ENCODE measurements at regions not wholly inside any gene's neighbourhood (a gene's known extent, or its start where the extent isn't known, plus 50 kb on each side); places are given as distances from the start of the nearest gene placed in this dataset.
A peak's percentile ranks its signal among the peaks of the same experiment; 100 is the strongest.

DNA sequence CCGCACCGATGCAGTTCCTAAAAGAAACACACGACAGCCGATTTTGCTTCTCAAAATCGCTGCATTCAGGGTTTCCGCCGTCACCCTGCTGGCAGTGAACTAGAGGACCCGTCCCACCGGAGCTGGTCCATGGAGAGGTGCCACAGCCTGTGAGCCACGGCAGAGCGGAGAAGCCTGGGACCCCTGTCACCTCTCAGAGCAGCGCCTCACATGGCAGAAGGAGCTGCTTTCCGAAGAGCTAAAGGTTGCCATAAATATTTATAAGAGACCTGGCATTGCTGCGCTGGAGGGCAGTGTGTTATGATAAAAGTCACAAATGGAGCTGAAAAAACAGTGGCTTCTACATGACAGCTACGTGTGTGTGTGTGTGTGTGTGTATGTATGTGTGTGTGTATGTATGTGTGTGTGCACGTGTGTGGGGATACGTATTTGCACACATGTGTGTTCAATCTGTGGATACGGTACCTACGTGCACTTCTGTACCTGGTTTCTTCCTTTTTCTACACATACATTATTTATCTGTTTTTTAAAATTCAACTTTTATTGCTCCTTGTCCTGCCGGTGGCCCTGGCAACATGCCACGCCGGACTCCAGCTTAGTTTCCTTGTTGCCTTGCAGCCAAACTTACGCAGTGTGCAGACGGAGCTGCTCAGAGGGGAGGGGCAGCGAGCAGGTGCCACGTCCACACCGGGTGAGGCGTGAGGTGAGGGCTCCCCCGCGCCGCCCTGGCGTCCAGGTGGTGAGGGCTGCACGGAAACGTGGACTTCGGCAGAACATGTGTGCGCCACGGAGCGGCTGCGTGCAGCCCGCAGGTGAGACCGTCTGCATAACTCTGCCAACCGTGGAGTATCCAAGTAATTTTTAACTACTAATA is 115.2 kb upstream of the PITRM1 start:
- TF ChIP-seq, protein P1, sequence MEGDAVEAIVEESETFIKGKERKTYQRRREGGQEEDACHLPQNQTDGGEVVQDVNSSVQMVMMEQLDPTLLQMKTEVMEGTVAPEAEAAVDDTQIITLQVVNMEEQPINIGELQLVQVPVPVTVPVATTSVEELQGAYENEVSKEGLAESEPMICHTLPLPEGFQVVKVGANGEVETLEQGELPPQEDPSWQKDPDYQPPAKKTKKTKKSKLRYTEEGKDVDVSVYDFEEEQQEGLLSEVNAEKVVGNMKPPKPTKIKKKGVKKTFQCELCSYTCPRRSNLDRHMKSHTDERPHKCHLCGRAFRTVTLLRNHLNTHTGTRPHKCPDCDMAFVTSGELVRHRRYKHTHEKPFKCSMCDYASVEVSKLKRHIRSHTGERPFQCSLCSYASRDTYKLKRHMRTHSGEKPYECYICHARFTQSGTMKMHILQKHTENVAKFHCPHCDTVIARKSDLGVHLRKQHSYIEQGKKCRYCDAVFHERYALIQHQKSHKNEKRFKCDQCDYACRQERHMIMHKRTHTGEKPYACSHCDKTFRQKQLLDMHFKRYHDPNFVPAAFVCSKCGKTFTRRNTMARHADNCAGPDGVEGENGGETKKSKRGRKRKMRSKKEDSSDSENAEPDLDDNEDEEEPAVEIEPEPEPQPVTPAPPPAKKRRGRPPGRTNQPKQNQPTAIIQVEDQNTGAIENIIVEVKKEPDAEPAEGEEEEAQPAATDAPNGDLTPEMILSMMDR (IDR thresholded peaks at IDR 0.05), result no peak
- no peaks in the 10 kb centered on the region for H3K27me3 ChIP-seq
- H3K9me3 ChIP-seq, result no peaks in the 10 kb centered on the region
- no peaks in the 10 kb centered on the region for H3K4me1 ChIP-seq
- no peak for ATAC-seq
- WGBS, 2 donors, result 91 to 92% methylated on average over 42 of the region's 42 CpGs
- DNase-seq, result no peak
- H3K36me3 ChIP-seq, result no peaks in the 10 kb centered on the region
- H3K4me3 ChIP-seq, result no peak overlapping the region
- H3K27ac ChIP-seq, result no peak overlapping the region
- intact Hi-C loops (cut with DNase I), result no loop called here

DNA sequence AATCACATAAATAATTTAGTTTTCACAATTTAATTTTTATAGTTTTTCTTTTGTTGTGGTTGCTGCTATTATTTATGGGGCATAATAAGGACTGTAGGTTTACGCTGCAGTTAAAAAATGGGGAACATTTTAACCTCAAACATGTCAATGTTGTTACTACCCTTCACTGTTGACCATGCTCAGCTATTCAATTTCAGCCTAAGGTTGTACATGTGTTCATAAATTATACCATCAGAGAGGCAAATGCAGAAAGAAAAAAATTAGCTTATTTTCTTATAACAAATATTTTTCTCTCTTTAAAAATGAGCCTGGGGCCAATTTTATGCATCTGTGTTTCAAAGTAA is 110.1 kb upstream of the PITRM1 start:
- TF ChIP-seq, protein P1 (IDR thresholded peaks at IDR 0.05), result no peak
- intact Hi-C loops (cut with DNase I), result no loop called here
- peaks cover 0 to 5% (median 0%) of the 10 kb centered on the region in 9 donors for H3K4me1 ChIP-seq
- no peak overlapping the region for H3K4me3 ChIP-seq
- H3K27ac ChIP-seq, result no peak overlapping the region
- WGBS, 2 donors, result 89 to 97% methylated on average over 1 of the region's 1 CpG
- no peak for ATAC-seq
- DNase-seq, result no peak
- H3K27me3 ChIP-seq, result no peaks in the 10 kb centered on the region
- H3K36me3 ChIP-seq, result no peaks in the 10 kb centered on the region
- no peaks in the 10 kb centered on the region for H3K9me3 ChIP-seq

DNA sequence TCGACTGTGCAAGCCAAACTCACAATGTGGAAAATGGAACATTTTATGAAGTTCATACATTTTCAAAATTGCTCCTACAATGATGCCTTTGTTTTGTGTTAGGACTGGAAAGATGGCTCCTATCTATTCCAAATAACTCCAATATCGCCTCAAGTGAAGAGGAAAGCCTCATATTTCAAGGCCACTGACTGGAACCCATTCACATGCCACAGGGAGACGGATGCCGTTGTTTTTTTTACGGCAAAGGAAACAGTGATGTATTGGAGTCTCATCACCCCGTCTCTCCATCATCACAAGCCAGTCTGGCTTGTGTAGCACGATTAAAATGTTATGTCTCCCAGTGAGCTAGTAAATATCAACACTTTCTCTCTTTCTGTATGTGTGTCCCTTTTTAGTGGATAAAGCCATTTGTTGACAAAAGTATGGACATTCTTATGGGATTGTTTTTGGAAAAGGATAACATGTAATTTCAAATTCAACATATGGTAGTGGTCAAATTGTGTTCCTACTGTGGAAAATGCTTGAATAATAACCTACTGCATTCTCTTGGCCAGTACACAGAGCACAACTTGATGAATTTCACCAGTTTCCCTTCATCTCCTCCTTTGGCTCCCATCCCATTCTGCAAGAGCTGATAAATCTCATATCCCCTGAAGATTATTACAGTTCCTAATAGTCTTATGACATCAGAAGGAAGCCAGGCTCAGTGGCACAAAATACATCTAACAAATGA is 109.5 kb upstream of the PITRM1 start:
- TF ChIP-seq, protein P1 (IDR thresholded peaks at IDR 0.05), result no peak
- peak in 1 of 8 donors; percentile 31 for ATAC-seq
- Histone ChIP-seq H3K4me3 (no peak overlapping the region), H3K9me3 (no peaks in the 10 kb centered on the region), H3K27ac (no peak overlapping the region), H3K4me1 (peaks cover 0 to 5% (median 0%) of the 10 kb centered on the region in 9 donors), H3K36me3 (no peaks in the 10 kb centered on the region), H3K27me3 (no peaks in the 10 kb centered on the region)
- whole genome bisulfite sequencing, 2 donors, result 62 to 75% methylated on average over 7 of the region's 7 CpGs
- no peak for DNase-seq
- intact Hi-C loops (cut with DNase I), result no loop called here

DNA sequence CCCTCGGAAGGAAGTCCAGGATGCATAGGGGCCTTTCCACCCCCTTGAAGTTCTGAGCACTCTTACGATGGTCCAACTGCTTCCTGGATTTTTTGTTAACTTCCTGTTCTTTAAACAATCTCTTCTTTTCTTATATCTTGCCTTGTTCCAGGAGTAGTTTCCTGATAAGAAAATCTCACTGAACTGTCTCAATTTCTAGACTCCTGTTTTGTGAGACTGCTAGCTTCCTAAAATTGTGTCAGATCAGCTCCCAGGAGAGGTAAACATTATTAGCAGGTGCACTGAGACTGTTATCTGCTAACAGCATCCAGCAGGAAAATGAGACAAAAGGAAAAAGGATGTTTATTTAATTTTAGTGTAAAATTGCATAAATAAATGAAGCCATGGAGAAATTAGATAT is 106.2 kb upstream of the PITRM1 start:
- Histone ChIP-seq H3K4me1 (peaks cover 0 to 5% (median 0%) of the 10 kb centered on the region in 9 donors), H3K4me3 (no peak overlapping the region), H3K9me3 (peaks cover 0 to 6% (median 0%) of the 10 kb centered on the region in 11 donors), H3K27ac (no peak overlapping the region), H3K36me3 (no peaks in the 10 kb centered on the region), H3K27me3 (no peaks in the 10 kb centered on the region)
- ATAC-seq (no peak), DNase-seq (no peak)
- WGBS, 2 donors, result 55 to 79% methylated on average over 2 of the region's 2 CpGs
- intact Hi-C loops (cut with DNase I), result no loop called here
- TF ChIP-seq, protein P1 (IDR thresholded peaks at IDR 0.05), result no peak
